ENCODE measurements at regions not wholly inside any gene's neighbourhood (a gene's known extent, or its start where the extent isn't known, plus 50 kb on each side); places are given as distances from the start of the nearest gene placed in this dataset.

DNA sequence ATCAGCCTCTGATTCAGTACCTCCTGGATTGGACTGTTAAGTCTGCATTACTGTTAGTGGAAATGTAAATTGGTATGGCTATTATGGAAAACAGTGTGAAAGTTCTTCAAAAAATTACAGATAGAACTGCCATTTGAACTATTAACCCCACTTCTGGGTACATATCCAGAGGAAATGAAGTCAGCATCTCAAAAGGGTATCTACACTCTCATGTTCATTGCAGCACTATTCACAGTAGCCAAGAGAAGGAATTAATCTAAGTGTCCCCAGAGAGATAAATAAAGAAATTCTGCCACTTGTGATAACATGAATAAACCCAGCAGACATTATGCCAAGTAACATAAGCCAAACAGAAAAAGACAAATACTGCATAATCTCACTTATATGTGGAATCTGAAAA lies 676.0 kb downstream of the PLA2G4A start:
- intact Hi-C loops (cut with DNase I), result no loop called here
- Histone ChIP-seq H3K27me3 (no peaks in the 10 kb centered on the region), H3K27ac (no peak overlapping the region), H3K4me1 (no peaks in the 10 kb centered on the region), H3K9me3 (no peaks in the 10 kb centered on the region), H3K4me3 (no peak overlapping the region), H3K36me3 (replicated peaks in 1 of 2; ENCODE audit: insufficient read depth in 1 of 2, low read depth in 2 of 2) (no peaks in the 10 kb centered on the region)
- TF ChIP-seq, protein P1, sequence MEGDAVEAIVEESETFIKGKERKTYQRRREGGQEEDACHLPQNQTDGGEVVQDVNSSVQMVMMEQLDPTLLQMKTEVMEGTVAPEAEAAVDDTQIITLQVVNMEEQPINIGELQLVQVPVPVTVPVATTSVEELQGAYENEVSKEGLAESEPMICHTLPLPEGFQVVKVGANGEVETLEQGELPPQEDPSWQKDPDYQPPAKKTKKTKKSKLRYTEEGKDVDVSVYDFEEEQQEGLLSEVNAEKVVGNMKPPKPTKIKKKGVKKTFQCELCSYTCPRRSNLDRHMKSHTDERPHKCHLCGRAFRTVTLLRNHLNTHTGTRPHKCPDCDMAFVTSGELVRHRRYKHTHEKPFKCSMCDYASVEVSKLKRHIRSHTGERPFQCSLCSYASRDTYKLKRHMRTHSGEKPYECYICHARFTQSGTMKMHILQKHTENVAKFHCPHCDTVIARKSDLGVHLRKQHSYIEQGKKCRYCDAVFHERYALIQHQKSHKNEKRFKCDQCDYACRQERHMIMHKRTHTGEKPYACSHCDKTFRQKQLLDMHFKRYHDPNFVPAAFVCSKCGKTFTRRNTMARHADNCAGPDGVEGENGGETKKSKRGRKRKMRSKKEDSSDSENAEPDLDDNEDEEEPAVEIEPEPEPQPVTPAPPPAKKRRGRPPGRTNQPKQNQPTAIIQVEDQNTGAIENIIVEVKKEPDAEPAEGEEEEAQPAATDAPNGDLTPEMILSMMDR (IDR thresholded peaks at IDR 0.05), result no peak
- no peak for ATAC-seq
- DNase-seq, result no peak

DNA sequence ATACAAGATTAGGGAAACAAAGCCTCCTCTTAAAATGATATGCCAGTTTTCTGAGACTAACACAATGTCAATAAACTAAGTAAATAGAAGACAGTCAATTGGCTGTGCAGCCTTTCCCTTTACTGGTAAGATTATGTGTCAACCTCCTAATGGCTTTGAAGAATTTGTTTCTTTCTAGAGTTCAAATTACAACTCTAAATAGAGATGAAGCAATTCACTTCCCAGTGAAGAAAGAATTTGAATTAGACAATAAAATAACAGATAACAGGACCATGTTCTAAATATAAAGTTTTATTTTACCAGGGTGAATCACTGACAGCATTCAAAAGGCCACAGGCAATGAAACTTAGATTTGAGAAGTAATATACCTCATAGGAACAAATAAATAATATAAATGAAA lies 680.3 kb downstream of the PLA2G4A start:
- Histone ChIP-seq H3K4me1 (no peaks in the 10 kb centered on the region), H3K36me3 (replicated peaks in 1 of 2; ENCODE audit: insufficient read depth in 1 of 2, low read depth in 2 of 2) (no peaks in the 10 kb centered on the region), H3K27me3 (no peaks in the 10 kb centered on the region), H3K27ac (no peak overlapping the region), H3K4me3 (no peak overlapping the region), H3K9me3 (no peaks in the 10 kb centered on the region)
- intact Hi-C loops (cut with DNase I), result no loop called here
- TF ChIP-seq, protein P1 (IDR thresholded peaks at IDR 0.05), result no peak
- TF ChIP-seq POLR2A (IDR thresholded peaks at IDR 0.05), result no peak
- ATAC-seq (no peak), DNase-seq (no peak)

DNA sequence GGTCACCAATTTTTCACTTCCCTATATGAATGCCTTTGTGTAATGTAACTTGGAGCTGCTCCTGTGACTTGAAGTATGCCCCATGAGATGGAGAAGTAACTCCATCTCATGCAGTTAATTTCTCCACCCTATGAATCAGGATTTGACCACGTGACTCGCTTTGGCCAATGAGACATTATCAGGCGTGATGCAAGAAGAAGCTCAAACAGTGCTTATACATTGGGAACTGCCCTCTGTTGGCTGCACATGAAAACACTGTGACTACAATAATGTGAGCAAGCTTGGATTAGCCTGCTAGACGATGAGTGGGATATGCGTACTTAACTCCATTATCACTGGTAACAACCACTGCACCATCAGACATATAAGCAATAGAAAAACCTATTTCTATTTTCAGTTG lies 684.4 kb downstream of the PLA2G4A start:
- Histone ChIP-seq H3K4me1 (no peaks in the 10 kb centered on the region), H3K27ac (no peak overlapping the region), H3K9me3 (no peaks in the 10 kb centered on the region), H3K36me3 (replicated peaks in 1 of 2; ENCODE audit: insufficient read depth in 1 of 2, low read depth in 2 of 2) (no peaks in the 10 kb centered on the region), H3K27me3 (no peaks in the 10 kb centered on the region), H3K4me3 (no peak overlapping the region)
- no peak for DNase-seq
- TF ChIP-seq POLR2A (IDR thresholded peaks at IDR 0.05), result no peak
- TF ChIP-seq, protein P1 (IDR thresholded peaks at IDR 0.05), result no peak
- ATAC-seq, result no peak
- WGBS, 2 donors, result 84 to 89% methylated on average over 5 of the region's 5 CpGs
- intact Hi-C loops (cut with DNase I), result no loop called here

DNA sequence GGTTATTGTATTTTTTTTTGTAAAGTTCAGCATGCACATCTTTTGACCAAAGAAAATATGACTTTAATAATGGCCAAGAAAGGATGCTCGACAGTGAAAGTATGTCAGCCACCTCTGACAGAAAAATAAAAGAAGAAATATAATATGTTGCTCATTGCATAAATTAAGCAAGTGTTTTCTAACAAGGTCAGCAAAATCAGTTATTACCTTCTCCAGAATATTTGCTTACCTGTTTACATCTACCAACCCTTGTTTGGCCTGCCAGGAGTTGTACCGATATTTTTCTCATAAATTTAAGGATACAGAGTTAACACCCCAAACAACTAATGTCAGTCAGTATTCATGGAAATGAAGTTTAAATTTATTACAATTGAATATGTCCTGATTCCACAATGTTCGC lies 685.4 kb downstream of the PLA2G4A start:
- Histone ChIP-seq H3K4me1 (no peaks in the 10 kb centered on the region), H3K4me3 (no peak overlapping the region), H3K36me3 (replicated peaks in 1 of 2; ENCODE audit: insufficient read depth in 1 of 2, low read depth in 2 of 2) (no peaks in the 10 kb centered on the region), H3K27ac (no peak overlapping the region), H3K27me3 (no peaks in the 10 kb centered on the region), H3K9me3 (no peaks in the 10 kb centered on the region)
- ATAC-seq, result no peak
- intact Hi-C loops (cut with DNase I), result no loop called here
- DNase-seq, result no peak
- 85 to 89% methylated on average over 3 of the region's 3 CpGs for WGBS, 2 donors
- TF ChIP-seq, protein P1 (IDR thresholded peaks at IDR 0.05), result no peak
- no peak for TF ChIP-seq POLR2A (IDR thresholded peaks at IDR 0.05)

DNA sequence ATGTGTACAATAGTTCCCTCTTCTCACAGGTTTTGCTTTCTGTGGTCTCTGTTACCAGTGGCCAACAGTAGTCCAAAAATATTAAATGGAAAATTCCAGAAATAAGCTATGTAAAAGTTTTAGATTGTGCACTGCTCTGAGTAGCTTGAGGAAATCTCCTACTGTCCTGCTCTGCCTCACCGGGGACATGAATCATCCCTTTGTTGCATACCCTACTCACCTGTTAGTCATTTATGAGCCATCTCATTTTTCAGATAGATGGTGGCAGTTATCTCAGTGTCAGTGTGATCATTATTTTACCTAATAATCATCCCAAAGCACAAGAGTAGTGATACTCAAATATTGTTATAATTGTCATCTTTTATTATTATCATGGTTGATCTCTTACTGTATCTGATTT lies 688.1 kb downstream of the PLA2G4A start:
- no peaks in the 10 kb centered on the region for H3K27me3 ChIP-seq
- no peaks in the 10 kb centered on the region for H3K36me3 ChIP-seq (replicated peaks in 1 of 2; ENCODE audit: insufficient read depth in 1 of 2, low read depth in 2 of 2)
- no peaks in the 10 kb centered on the region for H3K4me1 ChIP-seq
- DNase-seq, result no peak
- WGBS, 2 donors, result 77 to 79% methylated on average over 1 of the region's 1 CpG
- TF ChIP-seq POLR2A (IDR thresholded peaks at IDR 0.05), result no peak
- TF ChIP-seq, protein P1 (IDR thresholded peaks at IDR 0.05), result no peak
- intact Hi-C loops (cut with DNase I), result no loop called here
- no peaks in the 10 kb centered on the region for H3K9me3 ChIP-seq
- no peak overlapping the region for H3K27ac ChIP-seq
- H3K4me3 ChIP-seq, result no peak overlapping the region
- no peak for ATAC-seq

All from body of pancreas (tissue), 4 donors.